MCF 10A (cell line): ENCODE measurements at regions not wholly inside any gene's neighbourhood (a gene's known extent, or its start where the extent isn't known, plus 50 kb on each side); places are given as distances from the start of the nearest gene placed in this dataset.
A peak's percentile ranks its signal among the peaks of the same experiment; 100 is the strongest.

Source experiments
- BruUV-seq: library from RNA; stranded (reverse); fragments of 400-500 nt; replicated peaks from 2 replicates; lab custom pipeline; 2021; lab: Mats Ljungman, UMichigan
- CTCF ChIA-PET: fragments of 300-600 bp; sonication (Branson Sonifier 250); formaldehyde crosslinking; extraction: SDS; loops from one replicate; lab custom pipeline; 2021; ENCODE audit warnings: antibody characterized with exemption, inconsistent platforms; lab: Yijun Ruan, JAX
- POLR2A ChIA-PET: fragments of 300-600, 350-650 bp; sonication (Branson Sonifier 250); formaldehyde crosslinking; extraction: SDS; loops from one replicate; lab custom pipeline; 2020; ENCODE audit warnings: antibody characterized with exemption, inconsistent platforms; lab: Yijun Ruan, JAX
- DNase-seq: peaks from one replicate; pipeline ENCODE4 v3.0.0-alpha.2; 2018; ENCODE audit not compliant: unreplicated experiment
- H3K27ac Mint-ChIP-seq: one replicate; pipeline ENCODE4 v1.8.0; 2022; ENCODE audit warnings: mild to moderate bottlenecking, low read depth, mixed read lengths; ENCODE audit not compliant: unreplicated experiment
- H3K27me3 Mint-ChIP-seq: one replicate; pipeline ENCODE4 v1.8.0; 2022; ENCODE audit warnings: mixed read lengths; ENCODE audit not compliant: insufficient read depth, unreplicated experiment
- H3K36me3 Mint-ChIP-seq: one replicate; pipeline ENCODE4 v1.8.0; 2022; ENCODE audit warnings: mild to moderate bottlenecking, moderate library complexity, mixed read lengths; ENCODE audit not compliant: insufficient read depth, unreplicated experiment
- H3K4me1 Mint-ChIP-seq: one replicate; pipeline ENCODE4 v1.8.0; 2022; ENCODE audit warnings: mixed read lengths; ENCODE audit not compliant: insufficient read depth, unreplicated experiment
- H3K4me3 Mint-ChIP-seq: one replicate; pipeline ENCODE4 v1.8.0; 2022; ENCODE audit warnings: mild to moderate bottlenecking, moderate library complexity, mixed read lengths; ENCODE audit not compliant: unreplicated experiment
- H3K9me3 Mint-ChIP-seq: one replicate; pipeline ENCODE4 v1.8.0; 2022; ENCODE audit warnings: mixed read lengths; ENCODE audit not compliant: unreplicated experiment
- intact Hi-C: fragments of 100-400 bp; cut with micrococcal nuclease; formaldehyde crosslinking; loops from 2 replicates; pipeline ENCODE4 v1.14.1; 2022
- TF ChIP-seq, protein P1 (sequence below): fragments of 200-600 bp; IDR thresholded peaks from one replicate; pipeline ENCODE4 v1.8.0; 2022; ENCODE audit warnings: antibody characterized with exemption, mild to moderate bottlenecking; ENCODE audit not compliant: unreplicated experiment

DNA sequence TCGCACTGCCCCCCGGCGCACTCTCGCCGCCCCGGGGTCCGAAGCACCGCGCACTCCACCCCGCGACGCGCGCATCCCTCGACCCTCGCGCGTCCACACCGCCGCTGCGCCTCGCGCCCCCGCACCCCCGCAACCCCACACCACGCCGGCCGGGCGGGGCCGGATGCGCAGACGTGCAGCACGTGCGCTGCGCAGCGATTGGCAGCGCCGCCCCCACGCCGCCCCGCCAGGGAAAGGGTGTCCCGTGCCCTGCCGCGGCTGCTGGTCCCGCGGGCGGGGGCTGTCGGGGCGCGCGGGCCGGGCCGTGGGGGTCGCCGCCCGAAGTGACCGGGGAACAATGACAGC, 53.7 kb upstream of the KDM7A start:
- ChIA-PET CTCF (no interaction called here), POLR2A (no interaction called here)
- H3K9me3 Mint-ChIP-seq, result no peaks in the 10 kb centered on the region
- intact Hi-C loops, result no loop called here
- peak overlapping the region; percentile 80 for H3K4me3 Mint-ChIP-seq
- peaks cover 6% of the 10 kb centered on the region for H3K4me1 Mint-ChIP-seq
- no peak overlapping the region for H3K27ac Mint-ChIP-seq
- DNase-seq, result no peak
- BruUV-seq, result no TSS peak
- no peaks in the 10 kb centered on the region for H3K27me3 Mint-ChIP-seq
- TF ChIP-seq, protein P1, sequence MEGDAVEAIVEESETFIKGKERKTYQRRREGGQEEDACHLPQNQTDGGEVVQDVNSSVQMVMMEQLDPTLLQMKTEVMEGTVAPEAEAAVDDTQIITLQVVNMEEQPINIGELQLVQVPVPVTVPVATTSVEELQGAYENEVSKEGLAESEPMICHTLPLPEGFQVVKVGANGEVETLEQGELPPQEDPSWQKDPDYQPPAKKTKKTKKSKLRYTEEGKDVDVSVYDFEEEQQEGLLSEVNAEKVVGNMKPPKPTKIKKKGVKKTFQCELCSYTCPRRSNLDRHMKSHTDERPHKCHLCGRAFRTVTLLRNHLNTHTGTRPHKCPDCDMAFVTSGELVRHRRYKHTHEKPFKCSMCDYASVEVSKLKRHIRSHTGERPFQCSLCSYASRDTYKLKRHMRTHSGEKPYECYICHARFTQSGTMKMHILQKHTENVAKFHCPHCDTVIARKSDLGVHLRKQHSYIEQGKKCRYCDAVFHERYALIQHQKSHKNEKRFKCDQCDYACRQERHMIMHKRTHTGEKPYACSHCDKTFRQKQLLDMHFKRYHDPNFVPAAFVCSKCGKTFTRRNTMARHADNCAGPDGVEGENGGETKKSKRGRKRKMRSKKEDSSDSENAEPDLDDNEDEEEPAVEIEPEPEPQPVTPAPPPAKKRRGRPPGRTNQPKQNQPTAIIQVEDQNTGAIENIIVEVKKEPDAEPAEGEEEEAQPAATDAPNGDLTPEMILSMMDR, result no peak
- no peaks in the 10 kb centered on the region for H3K36me3 Mint-ChIP-seq

DNA sequence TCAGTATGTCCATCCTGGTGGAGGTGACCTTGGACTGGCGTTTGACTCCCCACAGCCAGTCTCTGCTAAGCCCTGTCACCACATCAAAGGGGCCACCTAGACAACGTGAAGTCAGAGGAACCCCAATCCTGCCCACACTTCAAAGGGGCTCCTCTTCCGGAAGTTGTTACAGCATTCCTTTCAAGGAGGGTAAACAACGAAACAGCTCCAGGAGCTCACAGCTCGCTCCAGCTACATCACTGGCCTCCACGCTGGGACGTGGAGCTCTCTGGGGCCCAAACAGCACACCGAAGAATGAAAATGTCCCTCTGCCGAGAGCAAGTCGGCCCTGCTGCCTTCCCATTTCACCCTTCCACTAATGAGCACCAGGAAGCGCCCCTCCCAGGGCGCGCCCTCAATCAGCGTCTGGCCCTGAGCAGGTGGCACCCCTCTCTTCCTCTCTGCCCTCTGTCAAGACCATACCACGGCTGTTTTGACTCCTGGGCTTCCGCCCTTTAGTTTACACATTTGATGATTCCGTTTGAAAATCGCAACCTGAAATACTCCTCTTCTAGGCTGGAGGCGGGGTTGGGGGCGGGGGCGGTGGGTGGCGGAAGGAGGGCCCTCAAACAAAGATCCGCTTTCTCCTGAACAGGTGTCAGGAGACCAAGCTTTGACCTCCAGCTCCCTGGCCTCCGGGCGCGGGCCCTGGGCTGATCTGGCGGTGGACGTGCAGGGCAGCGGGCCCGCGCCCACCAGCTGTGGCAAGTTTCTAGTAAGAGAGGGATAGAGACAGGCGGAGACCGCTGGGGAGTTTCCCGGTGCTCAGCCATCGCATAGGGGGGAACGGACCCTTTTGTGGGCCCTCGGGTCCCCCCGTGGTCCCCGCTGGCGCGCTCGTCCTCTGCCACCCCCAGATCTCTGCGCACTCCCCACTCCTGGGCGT, 53.1 kb upstream of the KDM7A start:
- ChIA-PET POLR2A (no interaction called here), CTCF (interaction anchor here (0.6 kb wide), 1 partner anchor 76 kb away, joined by 5 read pairs; no protein-coding TSS in a partner anchor)
- no peak for DNase-seq
- Mint-ChIP-seq H3K4me3 (peak overlapping the region; percentile 80), H3K4me1 (peaks cover 6% of the 10 kb centered on the region), H3K9me3 (no peaks in the 10 kb centered on the region), H3K36me3 (no peaks in the 10 kb centered on the region), H3K27ac (no peak overlapping the region), H3K27me3 (no peaks in the 10 kb centered on the region)
- no TSS peak for BruUV-seq
- intact Hi-C loops, result no loop called here
- TF ChIP-seq, protein P1, result no peak

DNA sequence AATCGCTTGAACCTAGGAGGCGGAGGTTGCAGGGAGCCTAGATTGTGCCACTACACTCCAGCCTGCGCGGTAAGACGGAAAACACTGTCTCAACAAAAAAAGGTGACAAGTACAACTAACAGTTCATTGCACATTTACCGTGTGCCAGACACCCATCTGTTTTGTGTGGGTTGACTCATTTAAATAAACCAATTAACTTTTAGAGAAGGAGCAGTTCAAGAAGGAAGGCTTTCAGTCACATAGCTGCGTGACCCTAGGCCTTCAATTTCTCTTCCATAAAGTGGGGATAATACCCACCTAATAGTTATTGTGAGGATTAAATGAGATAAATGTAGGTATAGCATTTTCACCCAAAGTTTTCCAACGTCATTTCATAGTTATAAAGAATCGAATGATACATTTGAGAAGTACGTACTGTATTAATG, 52.3 kb upstream of the KDM7A start:
- intact Hi-C loops, result no loop called here
- H3K27me3 Mint-ChIP-seq, result no peaks in the 10 kb centered on the region
- ChIA-PET POLR2A (no interaction called here), CTCF (no interaction called here)
- no peaks in the 10 kb centered on the region for H3K9me3 Mint-ChIP-seq
- H3K4me1 Mint-ChIP-seq, result peaks cover 6% of the 10 kb centered on the region
- DNase-seq, result no peak
- no peaks in the 10 kb centered on the region for H3K36me3 Mint-ChIP-seq
- H3K4me3 Mint-ChIP-seq, result no peak overlapping the region
- TF ChIP-seq, protein P1, result no peak
- no peak overlapping the region for H3K27ac Mint-ChIP-seq
- BruUV-seq, result no TSS peak
